Memory B cell (primary cell): ENCODE measurements at regions not wholly inside any gene's neighbourhood (a gene's known extent, or its start where the extent isn't known, plus 50 kb on each side); places are given as distances from the start of the nearest gene placed in this dataset.
"Not testable (repeated sequence)": the region's sequence is repeated elsewhere in the genome, so short reads cannot be mapped to it uniquely, and the experiment has no call there.

Experiments
- ATAC-seq: fragments of 150-1000 bp; cut with Tn5 transposase; 2 replicates; pipeline ENCODE4 v1.10.0; 2021; ENCODE audit warnings: low read depth, mild to moderate bottlenecking, moderate library complexity
- DNase-seq, 2 donors: peaks; one replicate each; pipeline ENCODE4 v3.0.0; 2022; ENCODE audit warnings: low spot score in 2 of 2
- H3K27ac Mint-ChIP-seq: one replicate; pipeline ENCODE4 v1.8.0; 2022; ENCODE audit warnings: mild to moderate bottlenecking, moderate library complexity, mixed read lengths
- H3K27me3 Mint-ChIP-seq: one replicate; pipeline ENCODE4 v1.8.0; 2022; ENCODE audit warnings: mixed read lengths
- H3K36me3 Mint-ChIP-seq: one replicate; pipeline ENCODE4 v1.8.0; 2022; ENCODE audit warnings: mild to moderate bottlenecking, mixed read lengths
- H3K4me1 Mint-ChIP-seq: one replicate; pipeline ENCODE4 v1.8.0; 2022; ENCODE audit warnings: mixed read lengths
- H3K4me3 Mint-ChIP-seq: one replicate; pipeline ENCODE4 v1.8.0; 2022; ENCODE audit warnings: mild to moderate bottlenecking, moderate library complexity, mixed read lengths
- H3K9me3 Mint-ChIP-seq: one replicate; pipeline ENCODE4 v1.8.0; 2022; ENCODE audit warnings: mixed read lengths

DNA sequence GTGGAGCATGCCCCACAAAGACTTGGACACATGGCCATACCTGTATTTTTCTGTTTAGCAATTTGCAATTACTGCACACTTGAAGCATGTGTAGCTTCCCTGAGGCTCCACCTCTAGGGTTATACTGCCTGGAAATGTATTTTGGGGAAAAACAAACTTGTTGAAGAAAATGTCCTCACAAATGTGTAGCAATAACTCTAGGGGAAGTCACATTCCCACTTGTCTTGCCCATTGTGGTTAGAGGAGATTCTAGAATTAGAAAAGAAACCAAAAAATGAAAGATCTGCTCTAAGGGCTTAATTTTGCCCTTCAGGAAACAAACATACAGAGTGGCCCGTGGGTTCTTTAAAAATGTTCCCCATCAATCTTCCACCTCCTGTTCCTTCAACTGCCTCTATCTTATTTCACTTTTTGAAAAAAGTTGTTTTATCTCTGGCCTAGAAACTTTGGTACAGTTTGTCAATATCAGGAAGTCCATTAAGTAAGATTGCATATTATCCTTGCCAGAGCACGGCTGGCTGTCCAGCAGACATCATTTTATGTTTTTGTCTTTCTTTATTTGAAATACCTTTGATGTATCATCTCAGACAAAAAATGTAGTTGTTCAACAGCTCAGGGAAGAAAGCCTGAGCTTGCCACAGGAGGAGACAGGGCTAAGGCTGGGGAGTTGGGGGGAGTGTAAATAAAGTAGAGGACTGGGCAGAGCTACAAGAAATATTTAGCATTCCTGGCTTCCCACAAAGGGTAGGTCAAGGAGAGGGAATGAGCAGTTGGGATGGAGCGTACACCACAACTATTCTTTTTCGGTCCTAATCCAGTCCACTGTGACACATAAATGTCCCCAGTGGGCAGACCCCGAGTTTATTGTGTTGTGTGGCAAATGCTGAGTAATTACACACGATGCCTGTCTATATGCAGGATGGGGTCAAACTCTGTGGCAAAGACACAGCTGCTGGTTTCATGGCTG, 96.8 kb upstream of the CDC42EP3 start:
- ATAC-seq, result no peak
- Mint-ChIP-seq H3K36me3 (peaks cover 3% of the 10 kb centered on the region), H3K27me3 (peaks cover 2% of the 10 kb centered on the region), H3K4me3 (no peak overlapping the region), H3K4me1 (no peaks in the 10 kb centered on the region), H3K9me3 (peaks cover 2% of the 10 kb centered on the region), H3K27ac (no peak overlapping the region)
- DNase-seq, result no peak

DNA sequence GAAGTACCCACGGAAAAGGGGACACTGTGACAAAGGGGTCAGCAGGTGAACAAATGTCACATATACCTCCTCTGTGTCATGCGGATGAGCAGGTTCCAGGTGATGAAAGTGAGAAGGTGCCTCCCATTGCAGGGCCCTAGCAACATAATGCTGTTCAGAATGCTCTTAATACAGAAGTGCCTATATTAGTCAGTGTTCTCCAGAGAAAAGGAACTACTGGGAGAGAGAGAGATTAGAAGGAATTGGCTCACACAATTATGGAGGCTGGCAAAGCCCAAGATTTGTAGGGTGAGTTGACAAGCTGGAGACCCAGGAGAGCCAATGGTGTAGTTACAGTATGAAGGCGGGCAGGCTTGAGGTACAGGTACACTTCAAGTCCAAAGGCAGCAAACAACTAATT, 98.1 kb upstream of the CDC42EP3 start:
- H3K4me1 Mint-ChIP-seq, result no peaks in the 10 kb centered on the region
- peaks cover 2% of the 10 kb centered on the region for H3K27me3 Mint-ChIP-seq
- no peak for ATAC-seq
- H3K4me3 Mint-ChIP-seq, result no peak overlapping the region
- no peak overlapping the region for H3K27ac Mint-ChIP-seq
- H3K9me3 Mint-ChIP-seq, result peaks cover 2% of the 10 kb centered on the region
- peaks cover 3% of the 10 kb centered on the region for H3K36me3 Mint-ChIP-seq
- no peak for DNase-seq

DNA sequence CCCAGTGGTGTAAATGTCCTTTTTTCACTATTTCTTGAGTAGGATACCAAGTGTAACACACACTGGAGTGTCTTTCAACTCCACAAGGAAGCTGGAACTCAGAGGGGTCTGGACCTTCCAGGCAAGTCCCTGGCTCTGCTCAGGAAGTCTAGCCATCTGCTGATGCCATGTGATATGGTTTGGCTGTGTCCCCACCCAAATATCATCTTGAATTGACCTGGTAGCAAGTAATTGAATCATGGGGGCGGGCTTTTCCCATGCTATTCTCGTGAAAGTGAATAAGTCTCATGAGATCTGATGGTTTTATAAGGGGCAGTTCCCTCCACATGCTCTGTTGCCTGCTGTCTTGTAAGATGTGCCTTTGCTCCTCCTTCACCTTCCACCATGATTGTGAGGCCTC, 99.4 kb upstream of the CDC42EP3 start:
- H3K27me3 Mint-ChIP-seq, result peaks cover 3% of the 10 kb centered on the region
- H3K27ac Mint-ChIP-seq, result no peak overlapping the region
- no peaks in the 10 kb centered on the region for H3K4me1 Mint-ChIP-seq
- ATAC-seq, result no peak
- no peak for DNase-seq
- H3K4me3 Mint-ChIP-seq, result no peak overlapping the region
- peaks cover 3% of the 10 kb centered on the region for H3K9me3 Mint-ChIP-seq
- peaks cover 3% of the 10 kb centered on the region for H3K36me3 Mint-ChIP-seq

DNA sequence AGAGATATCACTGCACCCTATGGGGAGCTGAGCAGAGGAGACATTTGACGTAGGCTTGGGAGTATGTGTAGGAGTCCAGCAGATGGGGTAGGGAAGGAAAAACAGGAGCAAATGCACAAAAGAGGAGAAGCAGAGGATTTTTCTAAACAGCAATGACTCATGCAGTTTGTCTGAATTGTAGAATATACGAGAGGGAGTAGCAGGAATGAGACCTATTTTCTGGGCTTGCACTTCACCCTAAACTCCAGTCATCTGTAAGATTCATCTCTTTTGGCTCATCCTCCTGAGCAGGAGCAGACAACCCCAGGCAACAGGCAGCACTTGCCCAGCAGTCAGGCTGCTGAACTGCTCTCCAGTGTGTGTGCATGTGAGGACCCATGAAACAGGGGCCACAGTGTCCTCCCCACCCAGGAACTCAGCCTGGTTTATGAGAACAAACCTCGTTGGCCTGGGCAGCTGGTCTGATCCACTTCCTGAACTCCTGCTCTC, 100.2 kb upstream of the CDC42EP3 start:
- Mint-ChIP-seq H3K27ac (no peak overlapping the region), H3K36me3 (peaks cover 3% of the 10 kb centered on the region), H3K27me3 (peaks cover 3% of the 10 kb centered on the region), H3K4me1 (no peaks in the 10 kb centered on the region), H3K4me3 (no peak overlapping the region), H3K9me3 (peaks cover 3% of the 10 kb centered on the region)
- no peak for DNase-seq
- no peak for ATAC-seq

DNA sequence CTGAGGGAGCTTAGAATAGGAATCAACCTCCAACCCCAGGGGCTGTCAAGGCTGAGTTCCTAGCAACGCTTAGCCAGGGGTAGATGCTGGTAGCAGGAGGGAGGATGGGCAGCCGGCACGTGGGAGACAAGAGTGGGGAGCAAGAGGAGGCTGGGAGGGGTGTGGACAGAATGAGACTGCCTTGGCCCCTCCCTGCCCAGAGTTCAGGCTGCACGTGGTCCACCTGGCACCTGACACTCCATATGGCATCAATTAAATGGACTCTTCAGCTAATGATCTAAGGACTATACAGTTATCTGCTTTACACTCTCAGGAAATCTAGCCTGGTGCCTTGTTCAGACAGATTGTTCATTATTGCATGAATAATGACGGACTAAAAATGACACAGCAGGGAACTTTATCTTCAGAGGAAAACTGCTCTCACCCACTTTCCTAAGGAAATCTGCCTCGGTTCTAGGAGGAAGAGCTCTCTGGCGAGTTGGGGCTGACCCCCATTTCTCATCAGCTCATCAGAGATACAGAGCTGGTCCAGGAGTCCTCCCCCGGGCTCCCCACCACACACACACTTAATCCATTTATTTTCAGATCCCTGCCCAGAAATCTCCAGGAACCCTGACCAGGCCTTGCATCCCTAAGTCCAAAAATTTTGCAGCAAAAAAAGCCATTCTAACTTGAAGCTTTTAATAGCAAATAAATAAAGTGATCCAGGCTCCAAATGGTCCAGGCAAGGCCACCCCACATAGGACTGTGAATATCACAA, 102.1 kb upstream of the CDC42EP3 start:
- H3K4me1 Mint-ChIP-seq, result no peaks in the 10 kb centered on the region
- ATAC-seq (no peak), DNase-seq (no peak)
- H3K9me3 Mint-ChIP-seq, result peaks cover 3% of the 10 kb centered on the region
- H3K36me3 Mint-ChIP-seq, result peaks cover 3% of the 10 kb centered on the region
- no peak overlapping the region for H3K4me3 Mint-ChIP-seq
- H3K27me3 Mint-ChIP-seq, result peaks cover 3% of the 10 kb centered on the region
- H3K27ac Mint-ChIP-seq, result no peak overlapping the region

DNA sequence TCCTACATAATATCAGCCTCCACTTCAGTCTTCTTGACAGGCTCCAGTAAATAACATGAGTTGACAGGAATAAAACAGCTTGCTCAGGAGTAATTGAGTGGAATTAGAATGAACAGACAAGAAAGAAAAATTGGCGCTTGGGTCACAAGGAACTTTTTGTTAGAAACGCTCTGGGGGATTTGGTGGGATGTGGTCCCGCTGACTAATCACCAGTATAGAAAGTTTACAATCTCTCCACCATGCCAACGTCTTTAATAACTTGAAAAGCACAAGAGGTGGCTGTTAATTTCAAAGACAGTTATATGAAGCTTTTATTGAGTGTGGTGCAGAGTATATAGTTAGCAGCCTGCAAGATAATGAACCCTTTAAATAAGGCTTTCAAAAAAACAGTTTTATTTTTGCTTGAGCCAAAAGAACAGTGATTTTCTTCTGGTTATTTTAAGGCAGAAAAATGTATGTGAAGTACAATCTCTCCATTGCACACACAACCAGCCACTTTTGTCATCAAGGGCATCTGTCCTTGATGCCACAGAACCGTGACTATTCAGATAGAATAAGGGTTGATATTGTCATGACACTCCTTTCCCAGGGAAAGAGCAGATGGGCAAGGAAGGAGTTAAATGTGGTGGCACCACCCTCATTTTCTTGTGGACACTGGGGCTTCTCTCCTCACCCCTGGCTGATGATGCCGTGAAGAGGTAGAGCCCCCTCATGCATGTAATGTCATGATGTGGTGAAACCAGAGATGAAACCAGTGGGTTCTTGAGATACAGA, 102.9 kb upstream of the CDC42EP3 start:
- not testable (repeated sequence) for H3K4me3 Mint-ChIP-seq, ATAC-seq, H3K27ac Mint-ChIP-seq, DNase-seq, H3K9me3 Mint-ChIP-seq, H3K27me3 Mint-ChIP-seq, H3K4me1 Mint-ChIP-seq, H3K36me3 Mint-ChIP-seq

DNA sequence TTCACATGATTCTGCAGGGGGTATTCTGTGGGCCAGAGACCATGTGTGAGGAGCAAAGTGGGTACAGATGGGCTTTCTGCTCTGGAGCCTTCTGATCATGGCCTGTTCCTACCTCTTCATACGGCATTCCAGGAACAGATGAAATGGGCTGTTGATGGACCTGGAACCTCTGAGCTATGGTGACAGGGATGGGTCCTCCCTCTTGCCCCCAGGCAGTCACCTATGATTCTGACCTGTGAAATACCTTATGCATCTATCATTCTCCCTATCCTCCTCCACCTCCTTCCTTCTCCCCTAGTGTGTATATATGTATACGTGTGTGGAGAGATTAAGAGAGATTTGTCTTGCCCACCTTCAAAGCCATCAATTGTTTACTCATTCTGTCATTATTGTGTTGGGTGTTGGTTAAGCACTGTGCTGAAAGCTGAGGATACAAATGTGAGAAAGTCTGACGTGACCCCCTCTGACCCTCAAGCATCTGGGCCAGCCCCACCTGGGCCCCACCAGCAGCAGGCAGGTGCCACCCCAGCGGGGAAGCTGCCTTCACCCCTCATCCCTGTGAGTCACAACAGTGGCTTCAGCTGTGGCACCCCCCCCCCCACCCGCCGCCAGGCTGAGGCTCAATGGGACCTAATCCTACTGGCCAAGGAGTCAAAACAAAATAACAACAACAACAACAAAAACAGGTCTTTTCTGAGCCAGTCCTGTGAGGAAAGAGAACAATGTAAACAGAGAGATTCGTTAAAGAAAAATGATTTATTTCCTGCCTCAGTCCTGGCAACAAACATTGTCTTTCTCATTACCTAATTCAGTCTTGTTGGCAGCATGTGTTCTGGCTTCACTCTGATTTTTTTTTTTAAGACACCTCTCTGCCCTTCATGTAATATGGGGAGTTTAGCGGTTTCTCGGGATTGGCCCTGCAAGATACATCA, 103.8 kb upstream of the CDC42EP3 start:
- peaks cover 3% of the 10 kb centered on the region for H3K9me3 Mint-ChIP-seq
- no peak overlapping the region for H3K27ac Mint-ChIP-seq
- no peak for ATAC-seq
- H3K36me3 Mint-ChIP-seq, result peaks cover 3% of the 10 kb centered on the region
- no peak for DNase-seq
- H3K4me1 Mint-ChIP-seq, result no peaks in the 10 kb centered on the region
- H3K4me3 Mint-ChIP-seq, result no peak overlapping the region
- peaks cover 3% of the 10 kb centered on the region for H3K27me3 Mint-ChIP-seq

DNA sequence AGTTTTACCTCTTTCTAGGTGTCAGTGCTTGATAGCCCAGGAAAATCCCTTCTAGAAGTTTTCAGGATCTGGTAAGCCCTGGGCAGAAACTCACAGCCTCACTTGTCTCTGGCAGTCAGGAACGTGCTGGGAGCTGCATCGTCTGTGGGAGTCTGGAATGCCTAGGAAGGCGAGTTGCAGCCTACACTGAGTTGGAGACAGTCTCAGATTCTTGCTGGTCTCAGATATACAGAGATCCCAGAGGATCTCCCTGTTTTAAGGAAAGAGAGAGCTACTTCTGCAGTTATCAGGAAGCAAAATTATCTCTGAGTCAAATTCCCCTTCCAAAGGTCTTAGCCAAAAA, 104.4 kb upstream of the CDC42EP3 start:
- DNase-seq, result no peak
- no peak for ATAC-seq
- no peak overlapping the region for H3K27ac Mint-ChIP-seq
- H3K27me3 Mint-ChIP-seq, result peaks cover 3% of the 10 kb centered on the region
- peaks cover 3% of the 10 kb centered on the region for H3K36me3 Mint-ChIP-seq
- peaks cover 3% of the 10 kb centered on the region for H3K9me3 Mint-ChIP-seq
- H3K4me1 Mint-ChIP-seq, result no peaks in the 10 kb centered on the region
- no peak overlapping the region for H3K4me3 Mint-ChIP-seq

DNA sequence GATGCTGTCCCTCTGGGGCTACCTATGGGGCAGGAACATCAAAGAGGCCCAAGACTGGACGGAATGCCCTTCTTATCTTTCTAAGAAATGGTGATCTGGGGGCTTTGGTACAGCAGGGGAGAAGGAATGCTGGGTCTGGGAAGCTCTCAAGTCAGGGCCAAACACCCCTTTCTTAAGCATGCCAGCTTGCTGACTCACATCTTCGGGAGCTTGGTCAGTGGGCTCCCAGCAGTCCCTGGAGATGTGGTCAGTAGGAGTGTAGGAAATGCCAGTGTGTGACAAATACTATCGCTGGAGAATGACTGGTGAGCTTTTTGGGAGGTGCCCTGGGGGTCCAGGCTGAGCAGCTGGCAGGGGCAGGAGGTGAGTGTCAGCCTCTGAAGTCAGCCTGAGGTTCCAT, 105.0 kb upstream of the CDC42EP3 start:
- Mint-ChIP-seq H3K27ac (no peak overlapping the region), H3K4me1 (no peaks in the 10 kb centered on the region)
- no peak for ATAC-seq

DNA sequence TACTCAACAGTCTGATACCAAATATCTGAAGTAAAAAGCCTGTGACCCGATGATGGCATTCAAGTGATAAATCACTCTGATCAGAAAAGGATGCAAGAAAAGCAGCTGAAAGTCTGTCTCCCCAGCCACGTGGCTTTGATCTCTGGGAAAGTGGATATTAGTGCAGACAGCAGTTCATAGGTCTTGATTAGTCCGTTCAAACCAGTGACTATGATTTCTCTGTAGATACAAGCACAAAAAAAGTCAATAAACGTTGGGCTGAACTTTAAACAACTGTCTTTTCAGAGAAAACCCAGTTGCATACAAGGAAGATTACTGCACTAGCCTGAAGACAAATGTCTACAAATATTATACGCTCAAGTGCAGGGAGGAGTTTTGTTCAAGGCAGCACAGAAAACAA, 107.7 kb upstream of the CDC42EP3 start:
- Mint-ChIP-seq H3K36me3 (no peaks in the 10 kb centered on the region), H3K9me3 (peaks cover 1% of the 10 kb centered on the region), H3K27me3 (peaks cover 3% of the 10 kb centered on the region), H3K4me1 (no peaks in the 10 kb centered on the region), H3K27ac (no peak overlapping the region), H3K4me3 (no peak overlapping the region)
- ATAC-seq (no peak), DNase-seq (no peak)

More for the DNA sequence above, 105.0 kb upstream of the CDC42EP3 start:
- no peak overlapping the region for H3K4me3 Mint-ChIP-seq
- H3K9me3 Mint-ChIP-seq, result peaks cover 1% of the 10 kb centered on the region
- H3K36me3 Mint-ChIP-seq, result no peaks in the 10 kb centered on the region
- no peak for DNase-seq
- H3K27me3 Mint-ChIP-seq, result peaks cover 1% of the 10 kb centered on the region

DNA sequence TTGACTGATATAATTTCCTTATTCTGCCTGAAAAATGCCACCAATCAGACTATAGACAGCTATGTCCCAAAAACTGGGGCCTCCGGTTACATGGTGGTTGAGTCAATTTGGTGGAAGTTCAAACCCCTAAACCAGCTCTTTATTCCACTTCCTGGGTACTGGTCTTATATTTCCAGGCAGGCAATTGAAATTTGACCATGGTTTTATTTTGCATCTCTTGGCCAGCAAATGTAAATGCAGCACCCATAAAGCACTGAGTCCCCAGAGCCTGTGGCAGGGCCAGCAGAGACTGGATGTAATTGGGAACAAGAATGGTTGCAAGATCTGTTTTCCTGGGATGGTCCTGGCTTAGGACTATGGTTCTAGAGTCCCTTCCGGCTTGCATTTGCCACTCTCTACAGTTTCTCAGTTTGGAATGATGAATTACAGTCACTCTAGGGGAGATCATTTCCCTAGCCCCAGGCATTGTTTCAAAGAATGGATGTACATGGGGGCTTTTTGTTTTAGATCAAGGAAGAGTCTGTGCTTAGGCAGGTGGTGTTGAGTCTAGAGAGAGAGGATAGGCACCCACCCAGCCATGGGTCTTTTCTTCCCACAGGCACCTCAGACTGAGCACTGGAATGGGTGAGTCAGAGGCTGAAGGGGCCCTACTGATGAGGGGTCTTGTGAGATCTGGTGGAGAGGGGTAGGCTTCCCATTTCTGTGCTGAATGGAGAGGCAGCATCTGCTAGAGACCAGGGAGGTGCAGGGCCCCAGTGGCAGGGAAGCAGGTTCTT, 108.4 kb upstream of the CDC42EP3 start:
- DNase-seq (no peak), ATAC-seq (no peak)
- H3K4me3 Mint-ChIP-seq, result no peak overlapping the region
- no peaks in the 10 kb centered on the region for H3K36me3 Mint-ChIP-seq
- H3K27ac Mint-ChIP-seq, result no peak overlapping the region
- H3K9me3 Mint-ChIP-seq, result peaks cover 1% of the 10 kb centered on the region
- no peaks in the 10 kb centered on the region for H3K4me1 Mint-ChIP-seq
- H3K27me3 Mint-ChIP-seq, result peaks cover 3% of the 10 kb centered on the region

DNA sequence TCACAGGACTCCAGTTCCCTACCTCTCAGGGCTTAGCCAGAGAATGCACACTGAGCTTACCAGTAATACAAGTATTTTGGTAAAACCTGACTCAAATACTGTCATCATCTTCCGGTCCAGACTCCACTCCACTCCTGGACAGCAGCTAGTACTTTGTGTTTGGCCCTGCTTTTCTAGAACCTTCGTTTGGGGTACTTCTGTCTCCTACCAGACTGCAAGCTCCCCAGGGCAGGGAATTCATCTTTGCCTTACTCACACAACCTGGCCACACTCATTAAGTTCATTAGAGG, 108.9 kb upstream of the CDC42EP3 start:
- Mint-ChIP-seq H3K36me3 (no peaks in the 10 kb centered on the region), H3K9me3 (no peaks in the 10 kb centered on the region), H3K27me3 (peaks cover 1% of the 10 kb centered on the region), H3K4me1 (no peaks in the 10 kb centered on the region), H3K4me3 (no peak overlapping the region), H3K27ac (no peak overlapping the region)
- no peak for ATAC-seq
- DNase-seq, result no peak

DNA sequence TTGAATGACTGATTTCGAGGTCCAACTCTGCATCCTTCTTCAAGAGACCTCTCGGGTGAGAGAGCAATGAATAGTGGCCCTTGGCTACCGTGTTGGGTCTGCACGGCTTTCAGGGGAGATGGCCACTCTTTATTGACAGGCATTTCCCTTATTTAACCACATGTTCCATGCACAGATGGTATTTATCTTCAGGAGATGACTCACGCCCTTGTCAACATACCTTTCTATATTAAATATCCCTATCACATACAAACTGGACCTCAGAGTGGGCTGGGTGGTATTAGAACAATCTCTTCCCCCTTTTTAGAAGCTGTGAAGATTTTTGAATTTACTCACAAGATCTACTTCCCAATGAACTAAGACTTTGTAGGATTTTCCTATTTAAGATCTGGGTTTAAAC, 109.6 kb upstream of the CDC42EP3 start:
- Mint-ChIP-seq H3K9me3 (no peaks in the 10 kb centered on the region), H3K27me3 (peaks cover 1% of the 10 kb centered on the region), H3K4me1 (no peaks in the 10 kb centered on the region), H3K36me3 (no peaks in the 10 kb centered on the region), H3K27ac (no peak overlapping the region), H3K4me3 (no peak overlapping the region)
- no peak for ATAC-seq
- no peak for DNase-seq
